CD14-positive monocyte (primary cell): ENCODE measurements at regions not wholly inside any gene's neighbourhood (a gene's known extent, or its start where the extent isn't known, plus 50 kb on each side); places are given as distances from the start of the nearest gene placed in this dataset.

Source experiments
- DNase-seq, 3 donors: peaks; one replicate each; pipeline ENCODE4 v3.0.0-alpha.2; 2011 to 2022
- H2AFZ ChIP-seq: 2 replicates; pipeline ENCODE4 v1.6.0; 2012; ENCODE audit warnings: mild to moderate bottlenecking, low read depth, low read length, inconsistent platforms; ENCODE audit not compliant: insufficient read depth, poor library complexity, severe bottlenecking
- H3K27ac ChIP-seq, 2 donors: 1 replicate in 1 of 2; 2 replicates in 1 of 2; pipeline ENCODE4 v1.5.1; 2012 to 2013; ENCODE audit warnings: low read length in 2 of 2, control low read depth in 1 of 2, inconsistent platforms in 1 of 2, low read depth in 1 of 2, mild to moderate bottlenecking in 1 of 2
- H3K27me3 ChIP-seq, 2 donors: one replicate each; pipeline versions ENCODE4 v1.6.0 to v1.6.1; 2011 to 2013; ENCODE audit warnings: low read length in 2 of 2; ENCODE audit not compliant: control insufficient read depth in 2 of 2, insufficient read depth in 2 of 2
- H3K36me3 ChIP-seq, 2 donors: replicated peaks in 1 of 2; 1 replicate in 1 of 2; 2 replicates in 1 of 2; pipeline versions ENCODE4 v1.5.1 to v1.6.1; 2012 to 2013; ENCODE audit warnings: low read length in 2 of 2, control low read depth in 1 of 2, inconsistent platforms in 1 of 2, mild to moderate bottlenecking in 1 of 2; ENCODE audit not compliant: insufficient read depth in 2 of 2, control insufficient read depth in 1 of 2
- H3K4me1 ChIP-seq, 2 donors: 1 replicate in 1 of 2; 2 replicates in 1 of 2; pipeline versions ENCODE4 v1.5.1 to v1.6.1; 2012 to 2013; ENCODE audit warnings: low read length in 2 of 2, control low read depth in 1 of 2, inconsistent platforms in 1 of 2, mild to moderate bottlenecking in 1 of 2, moderate library complexity in 1 of 2; ENCODE audit not compliant: insufficient read depth in 2 of 2, control insufficient read depth in 1 of 2
- H3K4me2 ChIP-seq: replicated peaks from 2 replicates; pipeline ENCODE3; 2012; ENCODE audit warnings: low read length, moderate library complexity, mild to moderate bottlenecking; ENCODE audit not compliant: poor library complexity, severe bottlenecking; ENCODE audit errors: extremely low read depth
- H3K4me3 ChIP-seq, 3 experiments: fragments of 200-600 bp in 1 of 3; sonication (generic) in 1 of 3; replicated peaks in 1 of 3; 1 replicate in 2 of 3; 2 replicates in 1 of 3; pipeline ENCODE4 v1.5.1; 2011 to 2013; ENCODE audit warnings: low read length in 3 of 3, mild to moderate bottlenecking in 3 of 3, control low read depth in 2 of 3, low read depth in 2 of 3, inconsistent platforms in 1 of 3, moderate library complexity in 1 of 3
- H3K79me2 ChIP-seq: 2 replicates; pipeline ENCODE4 v1.6.0; 2012; ENCODE audit warnings: mild to moderate bottlenecking, control low read depth, inconsistent platforms, low read length, moderate library complexity; ENCODE audit not compliant: insufficient read depth
- H3K9ac ChIP-seq: 2 replicates; pipeline ENCODE4 v1.6.0; 2017; ENCODE audit warnings: low read length, mild to moderate bottlenecking; ENCODE audit not compliant: insufficient read depth, poor library complexity, severe bottlenecking
- H3K9me3 ChIP-seq, 2 donors: replicated peaks in 1 of 2; 1 replicate in 1 of 2; 2 replicates in 1 of 2; pipeline versions ENCODE4 v1.5.1 to v1.6.1; 2012 to 2013; ENCODE audit warnings: low read length in 2 of 2, control low read depth in 1 of 2; ENCODE audit not compliant: control insufficient read depth in 1 of 2, insufficient read depth in 1 of 2
- H4K20me1 ChIP-seq: 2 replicates; pipeline ENCODE4 v1.6.0; 2012; ENCODE audit warnings: mild to moderate bottlenecking, low read length, control low read depth, moderate library complexity; ENCODE audit not compliant: insufficient read depth
- H3K27ac Mint-ChIP-seq, 7 donors: one replicate each; pipeline ENCODE4 v1.8.0; 2020; ENCODE audit warnings: mild to moderate bottlenecking in 7 of 7, mixed read lengths in 7 of 7, moderate library complexity in 6 of 7, inconsistent platforms in 2 of 7
- H3K27me3 Mint-ChIP-seq, 3 donors: one replicate each; pipeline ENCODE4 v1.8.0; 2021 to 2022; ENCODE audit warnings: low read depth in 3 of 3, mild to moderate bottlenecking in 3 of 3, mixed read lengths in 3 of 3, moderate library complexity in 3 of 3, inconsistent platforms in 1 of 3
- H3K36me3 Mint-ChIP-seq, 2 donors: one replicate each; pipeline ENCODE4 v1.8.0; 2020; ENCODE audit warnings: mixed read lengths in 2 of 2, inconsistent platforms in 1 of 2, mild to moderate bottlenecking in 1 of 2
- H3K4me1 Mint-ChIP-seq: one replicate; pipeline ENCODE4 v1.8.0; 2020; ENCODE audit warnings: mild to moderate bottlenecking, mixed read lengths
- H3K4me3 Mint-ChIP-seq, 2 donors: one replicate each; pipeline ENCODE4 v1.8.0; 2020; ENCODE audit warnings: mild to moderate bottlenecking in 2 of 2, mixed read lengths in 2 of 2, moderate library complexity in 1 of 2
- H3K9me3 Mint-ChIP-seq, 7 donors: one replicate each; pipeline ENCODE4 v1.8.0; 2020 to 2022; ENCODE audit warnings: mixed read lengths in 7 of 7, mild to moderate bottlenecking in 6 of 7, moderate library complexity in 6 of 7, inconsistent platforms in 2 of 7
- WGBS: methylation state at CpG from one replicate; pipeline ENCODE4 v1.1.5; 2013; ENCODE audit warnings: missing lambda C conversion rate; ENCODE audit not compliant: insufficient coverage; 5-methylcytosine and 5-hydroxymethylcytosine counted together
- intact Hi-C, 2 donors: fragments of 100-400 bp; cut with micrococcal nuclease; formaldehyde crosslinking; loops; one replicate each; pipeline versions ENCODE4 v1.15.0 to v1.15.1; 2023
- TF ChIP-seq, protein P1 (sequence below): fragments of 200-600 bp; IDR thresholded peaks from one replicate; pipeline ENCODE4 v1.8.0; 2022; ENCODE audit warnings: antibody characterized with exemption, mild to moderate bottlenecking

GRCh38 chr10:4344492-4344994, 481.5 kb upstream of the AKR1E2 start:
- Histone ChIP-seq H3K36me3 (no peaks in the 10 kb centered on the region), H3K27me3 (no peaks in the 10 kb centered on the region), H3K79me2 (no peaks in the 10 kb centered on the region), H3K9ac (no peak overlapping the region), H4K20me1 (no peaks in the 10 kb centered on the region), H2AFZ (peak overlapping the region; percentile 12), H3K4me3 (no peak overlapping the region), H3K9me3 (no peaks in the 10 kb centered on the region), H3K4me2 (no peak overlapping the region), H3K27ac (no peak overlapping the region), H3K4me1 (no peaks in the 10 kb centered on the region)
- Mint-ChIP-seq H3K36me3 (no peaks in the 10 kb centered on the region), H3K27me3 (peaks cover 0 to 4% (median 1%) of the 10 kb centered on the region in 3 donors), H3K4me1 (no peaks in the 10 kb centered on the region), H3K4me3 (no peak overlapping the region), H3K27ac (peak overlapping the region in 1 of 7 donors; percentile 63), H3K9me3 (peaks cover 0 to 6% (median 1%) of the 10 kb centered on the region in 7 donors)
- DNase-seq: peak in 1 of 3 donors; percentile 41
- WGBS: 67% methylated on average over 10 of the region's 10 CpGs
- TF ChIP-seq, protein P1, sequence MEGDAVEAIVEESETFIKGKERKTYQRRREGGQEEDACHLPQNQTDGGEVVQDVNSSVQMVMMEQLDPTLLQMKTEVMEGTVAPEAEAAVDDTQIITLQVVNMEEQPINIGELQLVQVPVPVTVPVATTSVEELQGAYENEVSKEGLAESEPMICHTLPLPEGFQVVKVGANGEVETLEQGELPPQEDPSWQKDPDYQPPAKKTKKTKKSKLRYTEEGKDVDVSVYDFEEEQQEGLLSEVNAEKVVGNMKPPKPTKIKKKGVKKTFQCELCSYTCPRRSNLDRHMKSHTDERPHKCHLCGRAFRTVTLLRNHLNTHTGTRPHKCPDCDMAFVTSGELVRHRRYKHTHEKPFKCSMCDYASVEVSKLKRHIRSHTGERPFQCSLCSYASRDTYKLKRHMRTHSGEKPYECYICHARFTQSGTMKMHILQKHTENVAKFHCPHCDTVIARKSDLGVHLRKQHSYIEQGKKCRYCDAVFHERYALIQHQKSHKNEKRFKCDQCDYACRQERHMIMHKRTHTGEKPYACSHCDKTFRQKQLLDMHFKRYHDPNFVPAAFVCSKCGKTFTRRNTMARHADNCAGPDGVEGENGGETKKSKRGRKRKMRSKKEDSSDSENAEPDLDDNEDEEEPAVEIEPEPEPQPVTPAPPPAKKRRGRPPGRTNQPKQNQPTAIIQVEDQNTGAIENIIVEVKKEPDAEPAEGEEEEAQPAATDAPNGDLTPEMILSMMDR: no peak
- intact Hi-C loops: no loop called here

DNA sequence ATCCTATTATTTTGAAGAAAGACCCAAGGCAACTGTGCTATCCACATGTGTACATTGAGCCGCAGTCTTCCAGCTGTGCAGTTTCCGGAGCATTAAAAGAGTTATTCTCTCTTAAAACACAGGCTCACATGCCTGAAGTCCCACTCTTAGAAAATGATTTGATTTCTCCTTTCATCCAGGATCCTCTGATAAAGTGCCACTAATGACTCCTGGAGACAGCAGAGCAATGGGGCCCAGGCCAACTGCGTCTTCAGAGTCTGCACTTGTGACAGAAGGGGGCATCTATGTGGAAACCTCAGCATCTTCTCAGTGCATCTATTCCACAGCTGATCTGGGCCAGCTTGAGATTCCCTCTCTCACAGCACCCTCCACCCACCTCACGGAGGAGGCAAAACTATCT, 482.1 kb upstream of the AKR1E2 start:
- intact Hi-C loops: no loop called here
- TF ChIP-seq, protein P1: no peak
- H3K36me3 Mint-ChIP-seq: no peaks in the 10 kb centered on the region
- no peaks in the 10 kb centered on the region for H3K4me1 ChIP-seq
- no peak overlapping the region for H3K4me3 ChIP-seq
- H3K4me3 Mint-ChIP-seq: no peak overlapping the region
- H2AFZ ChIP-seq: no peak overlapping the region
- DNase-seq: no peak
- H3K27me3 Mint-ChIP-seq: peaks cover 0 to 4% (median 1%) of the 10 kb centered on the region in 3 donors
- H3K79me2 ChIP-seq: no peaks in the 10 kb centered on the region
- H3K27ac Mint-ChIP-seq: no peak overlapping the region
- no peak overlapping the region for H3K9ac ChIP-seq
- H3K27me3 ChIP-seq: no peaks in the 10 kb centered on the region
- no peaks in the 10 kb centered on the region for H3K9me3 ChIP-seq
- no peak overlapping the region for H3K27ac ChIP-seq
- H3K4me2 ChIP-seq: no peak overlapping the region
- no peaks in the 10 kb centered on the region for H4K20me1 ChIP-seq
- 94% methylated on average over 3 of the region's 4 CpGs for WGBS
- no peaks in the 10 kb centered on the region for H3K4me1 Mint-ChIP-seq
- H3K9me3 Mint-ChIP-seq: peaks cover 0 to 6% (median 1%) of the 10 kb centered on the region in 7 donors
- no peaks in the 10 kb centered on the region for H3K36me3 ChIP-seq
